ENCODE measurements at regions not wholly inside any gene's neighbourhood (a gene's known extent, or its start where the extent isn't known, plus 50 kb on each side); places are given as distances from the start of the nearest gene placed in this dataset.

GRCh38 chr7:24025765-24026164, 258.2 kb upstream of the NPY start:
- Histone ChIP-seq H3K36me3 (no peaks in the 10 kb centered on the region), H3K4me1 (no peaks in the 10 kb centered on the region), H3K27me3 (no peaks in the 10 kb centered on the region), H3K9me3 (no peaks in the 10 kb centered on the region), H3K27ac (no peak overlapping the region), H3K4me3 (replicated peaks in 1 of 3) (no peak overlapping the region)
- intact Hi-C loops (cut with DNase I), result no loop called here
- WGBS, 2 donors, result 83 to 92% methylated on average over 3 of the region's 3 CpGs
- TF ChIP-seq CTCF (IDR thresholded peaks at IDR 0.05) (no peak), POLR2A (IDR thresholded peaks at IDR 0.05) (no peak)
- no peak for DNase-seq

GRCh38 chr7:24026351-24026750, 257.6 kb upstream of the NPY start:
- intact Hi-C loops (cut with DNase I), result no loop called here
- peak; percentile 20 to 53 for DNase-seq
- Histone ChIP-seq H3K4me3 (replicated peaks in 1 of 3) (no peak overlapping the region), H3K9me3 (no peaks in the 10 kb centered on the region), H3K27ac (no peak overlapping the region), H3K4me1 (no peaks in the 10 kb centered on the region), H3K36me3 (no peaks in the 10 kb centered on the region), H3K27me3 (no peaks in the 10 kb centered on the region)
- no peak for TF ChIP-seq CTCF (IDR thresholded peaks at IDR 0.05)
- no peak for TF ChIP-seq POLR2A (IDR thresholded peaks at IDR 0.05)

GRCh38 chr7:24029068-24029467, 254.9 kb upstream of the NPY start:
- Histone ChIP-seq H3K27ac (no peak overlapping the region), H3K4me1 (no peaks in the 10 kb centered on the region), H3K36me3 (no peaks in the 10 kb centered on the region), H3K4me3 (replicated peaks in 1 of 3) (no peak overlapping the region), H3K9me3 (no peaks in the 10 kb centered on the region), H3K27me3 (no peaks in the 10 kb centered on the region)
- intact Hi-C loops (cut with DNase I), result no loop called here
- WGBS, 2 donors, result 88 to 91% methylated on average over 1 of the region's 1 CpG
- DNase-seq, result no peak
- TF ChIP-seq CTCF (IDR thresholded peaks at IDR 0.05), result no peak
- TF ChIP-seq POLR2A (IDR thresholded peaks at IDR 0.05), result no peak

GRCh38 chr7:24034251-24034650, 249.7 kb upstream of the NPY start:
- TF ChIP-seq POLR2A (IDR thresholded peaks at IDR 0.05) (no peak), CTCF (IDR thresholded peaks at IDR 0.05) (no peak)
- 72 to 80% methylated on average over 1 of the region's 1 CpG for WGBS, 2 donors
- intact Hi-C loops (cut with DNase I), result no loop called here

GRCh38 chr7:24035366-24036032, 248.5 kb upstream of the NPY start:
- H3K9me3 ChIP-seq, result no peaks in the 10 kb centered on the region
- no peak overlapping the region for H3K4me3 ChIP-seq (replicated peaks in 1 of 3)
- intact Hi-C loops (cut with DNase I), result no loop called here
- H3K27ac ChIP-seq, result no peak overlapping the region
- no peak for DNase-seq
- no peaks in the 10 kb centered on the region for H3K36me3 ChIP-seq
- no peak for TF ChIP-seq POLR2A (IDR thresholded peaks at IDR 0.05)
- TF ChIP-seq CTCF (IDR thresholded peaks at IDR 0.05), result no peak
- WGBS, 2 donors, result 88 to 90% methylated on average over 5 of the region's 5 CpGs
- H3K27me3 ChIP-seq, result no peaks in the 10 kb centered on the region
- H3K4me1 ChIP-seq, result no peaks in the 10 kb centered on the region

More at GRCh38 chr7:24034251-24034650, 249.7 kb upstream of the NPY start:
- Histone ChIP-seq H3K4me3 (replicated peaks in 1 of 3) (no peak overlapping the region), H3K27ac (no peak overlapping the region), H3K9me3 (no peaks in the 10 kb centered on the region), H3K4me1 (no peaks in the 10 kb centered on the region), H3K36me3 (no peaks in the 10 kb centered on the region), H3K27me3 (no peaks in the 10 kb centered on the region)
- no peak for DNase-seq
